Tibial artery (tissue), 4 donors: ENCODE measurements at regions not wholly inside any gene's neighbourhood (a gene's known extent, or its start where the extent isn't known, plus 50 kb on each side); places are given as distances from the start of the nearest gene placed in this dataset.

Experiments
- DNase-seq, 2 donors: peaks; one replicate each; pipeline ENCODE4 v3.0.0-alpha.2; 2019
- H3K27ac ChIP-seq, 2 donors: fragments of 200-600 bp; sonication (generic) in 1 of 2; 1 replicate in 1 of 2; 2 replicates in 1 of 2; pipeline ENCODE4 v1.5.1; 2018 to 2019; ENCODE audit warnings: mild to moderate bottlenecking in 1 of 2
- H3K27me3 ChIP-seq, 2 donors: fragments of 200-600 bp; sonication (generic) in 1 of 2; one replicate each; pipeline versions ENCODE4 v1.5.1 to v1.6.0; 2016 to 2019
- H3K36me3 ChIP-seq, 3 donors: fragments of 200-600 bp; sonication (generic) in 2 of 3; one replicate each; pipeline ENCODE4 v1.5.1; 2016 to 2019; ENCODE audit warnings: mild to moderate bottlenecking in 2 of 3
- H3K4me1 ChIP-seq, 4 donors: fragments of 200-600 bp; sonication (generic) in 2 of 4; 1 replicate in 3 of 4; 2 replicates in 1 of 4; pipeline ENCODE4 v1.5.1; 2016 to 2019
- H3K4me3 ChIP-seq, 2 donors: fragments of 200-600 bp; sonication (generic) in 1 of 2; 1 replicate in 1 of 2; 2 replicates in 1 of 2; pipeline ENCODE4 v1.5.1; 2018 to 2019; ENCODE audit warnings: mild to moderate bottlenecking in 2 of 2
- H3K9me3 ChIP-seq, 3 donors: fragments of 200-600 bp; sonication (generic) in 1 of 3; one replicate each; pipeline ENCODE4 v1.5.1; 2016 to 2019
- CTCF ChIP-seq, 2 experiments: fragments of 200-600 bp in 1 of 2; fragments of 450-650 bp in 1 of 2; IDR thresholded peaks; one replicate each; pipeline ENCODE4 v1.5.1; 2017 to 2019; ENCODE audit warnings: antibody characterized with exemption in 2 of 2, mild to moderate bottlenecking in 1 of 2, moderate library complexity in 1 of 2
- intact Hi-C: fragments of 100-400 bp; cut with DNase I; formaldehyde crosslinking; loops from one replicate; pipeline ENCODE4 v1.15.0; 2023; ENCODE audit warnings: low total_unique reads

DNA sequence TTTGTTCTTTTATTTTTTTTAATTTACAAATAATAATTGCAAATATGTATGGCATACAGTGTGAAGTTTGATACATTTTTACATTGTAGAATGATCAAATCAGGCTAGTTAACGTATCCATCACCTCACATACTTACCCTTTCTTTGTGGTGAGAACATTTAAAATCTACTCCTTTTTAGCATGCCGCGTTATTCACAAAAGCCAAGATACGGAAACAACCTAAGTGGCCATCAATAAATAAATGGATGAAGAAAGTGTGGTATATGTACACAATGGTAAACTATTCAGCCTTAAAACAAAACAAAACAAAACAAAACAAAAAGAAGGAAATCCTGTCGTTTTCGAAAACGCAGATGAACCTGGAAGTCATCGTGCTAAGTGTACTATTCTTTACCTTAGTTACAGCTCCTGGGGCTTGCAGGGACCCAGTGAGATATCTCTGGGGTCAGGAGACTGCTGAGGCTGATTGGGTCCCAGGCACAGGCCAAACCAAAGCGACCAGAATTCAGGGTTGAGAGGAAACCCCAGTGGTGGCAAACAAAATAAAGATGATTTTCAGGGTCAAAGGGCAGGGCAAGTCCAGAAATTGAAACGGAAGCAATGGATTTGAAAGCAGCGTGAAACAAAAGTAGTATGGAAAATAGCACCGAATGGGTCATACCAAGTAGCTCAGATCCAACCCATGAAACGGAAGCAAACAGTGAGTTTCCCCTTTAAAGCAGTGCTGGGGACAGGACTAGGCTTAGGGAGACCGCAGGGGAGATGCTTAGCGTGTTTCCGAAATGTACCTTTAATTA, 188.2 kb downstream of the PLPP3 start:
- no peaks in the 10 kb centered on the region for H3K9me3 ChIP-seq
- no peak overlapping the region for H3K27ac ChIP-seq
- no peak overlapping the region for H3K4me3 ChIP-seq
- H3K4me1 ChIP-seq: no peaks in the 10 kb centered on the region
- H3K36me3 ChIP-seq: no peaks in the 10 kb centered on the region
- intact Hi-C loops: no loop called here
- H3K27me3 ChIP-seq: no peaks in the 10 kb centered on the region
- DNase-seq: no peak
- TF ChIP-seq CTCF (IDR thresholded peaks at IDR 0.05): no peak

DNA sequence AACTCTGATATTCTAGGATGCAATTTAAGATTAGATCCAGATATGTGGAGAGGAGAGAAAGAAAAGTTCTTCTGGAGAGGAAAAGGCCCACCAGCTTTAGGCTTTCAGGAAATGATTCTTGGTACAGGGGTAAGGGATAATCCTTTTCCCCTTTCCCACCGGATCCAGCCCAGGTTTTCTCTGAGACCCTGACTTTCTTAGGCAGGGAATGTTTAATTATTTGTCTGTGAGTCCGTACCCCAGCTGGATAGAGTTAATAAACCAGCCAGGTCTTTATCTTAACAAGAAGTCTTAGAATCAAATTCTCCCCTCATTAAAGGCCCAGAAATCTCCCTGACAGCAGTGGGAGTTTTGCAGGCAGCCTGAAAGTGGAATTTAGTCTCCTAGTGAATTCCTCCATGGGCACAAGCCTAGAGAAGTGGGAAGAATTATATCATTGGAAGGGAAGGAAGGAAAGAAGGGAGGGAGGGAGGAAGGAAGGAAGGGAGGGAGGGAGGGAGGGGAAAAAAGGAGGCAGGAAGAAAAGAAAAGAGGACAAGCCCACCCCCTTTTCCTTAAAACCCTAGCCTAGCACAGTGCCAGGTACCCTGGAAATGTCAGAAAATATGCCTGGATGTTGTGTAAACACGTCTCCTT, 189.0 kb downstream of the PLPP3 start:
- H3K27ac ChIP-seq: no peak overlapping the region
- no peaks in the 10 kb centered on the region for H3K4me1 ChIP-seq
- no peak overlapping the region for H3K4me3 ChIP-seq
- intact Hi-C loops: no loop called here
- no peaks in the 10 kb centered on the region for H3K36me3 ChIP-seq
- TF ChIP-seq CTCF (IDR thresholded peaks at IDR 0.05): no peak
- H3K9me3 ChIP-seq: no peaks in the 10 kb centered on the region
- H3K27me3 ChIP-seq: no peaks in the 10 kb centered on the region
- no peak for DNase-seq

DNA sequence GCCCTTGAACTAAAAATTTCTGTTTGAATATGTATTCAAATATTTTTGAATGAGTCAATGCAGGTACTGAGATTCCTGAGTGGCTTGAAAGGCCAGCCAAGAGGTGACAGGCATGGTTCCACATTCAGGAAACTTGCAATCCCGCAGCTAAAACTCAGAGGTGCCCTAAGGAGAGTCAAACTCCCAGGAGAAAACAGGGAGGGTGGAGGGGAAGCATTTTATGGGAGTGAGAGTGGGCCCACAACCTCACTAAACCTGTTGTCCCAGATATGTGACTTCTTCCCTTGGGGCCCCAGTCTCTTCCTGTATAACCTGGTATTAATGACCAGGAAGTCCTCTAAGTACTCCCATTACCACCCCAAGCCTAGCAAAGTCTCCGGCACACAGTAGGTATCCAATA, 189.6 kb downstream of the PLPP3 start:
- no peaks in the 10 kb centered on the region for H3K36me3 ChIP-seq
- no peaks in the 10 kb centered on the region for H3K27me3 ChIP-seq
- no peak for TF ChIP-seq CTCF (IDR thresholded peaks at IDR 0.05)
- no peak for DNase-seq
- intact Hi-C loops: no loop called here
- no peak overlapping the region for H3K27ac ChIP-seq
- no peaks in the 10 kb centered on the region for H3K9me3 ChIP-seq
- H3K4me3 ChIP-seq: no peak overlapping the region
- H3K4me1 ChIP-seq: no peaks in the 10 kb centered on the region

DNA sequence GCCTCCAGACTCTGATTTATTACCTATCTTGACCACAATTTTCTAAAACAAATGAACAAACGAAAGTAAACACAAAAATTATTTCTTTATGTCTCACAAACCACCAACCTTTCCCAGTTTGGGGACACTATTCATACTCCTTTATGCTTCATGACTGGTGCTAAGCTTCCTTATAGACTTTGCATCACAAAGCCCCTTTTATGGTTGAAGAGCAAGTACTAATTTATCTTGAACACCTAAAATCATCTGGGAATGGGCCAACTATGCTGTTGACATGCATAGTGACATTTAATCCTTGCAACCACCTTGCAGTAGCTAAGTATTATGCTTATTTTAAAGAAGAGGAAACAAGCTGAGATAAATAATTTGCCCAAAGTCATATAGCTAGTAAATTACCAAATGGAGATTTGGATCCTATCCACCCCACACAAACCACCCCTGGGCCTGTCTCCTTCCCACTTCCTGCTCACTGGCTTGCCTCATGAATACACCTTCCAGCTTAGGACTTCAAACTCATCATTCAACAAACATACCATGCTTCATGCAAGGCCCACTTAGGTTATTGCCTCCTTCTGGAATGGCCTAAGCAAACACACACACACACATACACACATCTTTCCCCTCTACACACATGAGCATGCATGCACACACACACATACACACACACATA, 192.2 kb downstream of the PLPP3 start:
- DNase-seq: no peak
- intact Hi-C loops: no loop called here
- Histone ChIP-seq H3K27me3 (no peaks in the 10 kb centered on the region), H3K36me3 (no peaks in the 10 kb centered on the region), H3K4me1 (no peaks in the 10 kb centered on the region), H3K9me3 (no peaks in the 10 kb centered on the region), H3K27ac (no peak overlapping the region), H3K4me3 (no peak overlapping the region)
- no peak for TF ChIP-seq CTCF (IDR thresholded peaks at IDR 0.05)

DNA sequence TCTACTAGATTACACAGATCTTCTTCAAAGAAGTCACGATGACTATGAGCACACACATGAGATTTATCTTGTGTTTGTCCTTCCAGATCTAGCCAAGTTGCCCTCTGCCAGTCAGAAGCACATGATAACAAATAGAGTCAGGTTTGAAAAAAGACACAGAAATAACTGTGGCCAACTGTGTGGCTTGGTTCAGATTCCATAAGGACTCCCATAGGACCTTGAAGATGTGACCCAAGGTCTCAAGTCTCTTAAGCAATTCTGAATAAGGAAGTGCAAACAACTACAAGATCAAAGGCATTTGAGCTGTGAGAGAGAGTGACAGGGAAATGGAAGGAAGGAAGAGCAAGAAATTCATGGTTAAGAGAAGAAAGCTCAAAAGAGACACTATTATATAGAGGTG, 194.0 kb downstream of the PLPP3 start:
- no peak for DNase-seq
- intact Hi-C loops: no loop called here

More for the DNA sequence above, 194.0 kb downstream of the PLPP3 start:
- H3K27me3 ChIP-seq: no peaks in the 10 kb centered on the region
- no peak for TF ChIP-seq CTCF (IDR thresholded peaks at IDR 0.05)
- no peaks in the 10 kb centered on the region for H3K4me1 ChIP-seq
- H3K4me3 ChIP-seq: no peak overlapping the region
- no peak overlapping the region for H3K27ac ChIP-seq
- no peaks in the 10 kb centered on the region for H3K36me3 ChIP-seq
- H3K9me3 ChIP-seq: no peaks in the 10 kb centered on the region
